Skeletal muscle satellite cell (primary cell): ENCODE measurements at regions not wholly inside any gene's neighbourhood (a gene's known extent, or its start where the extent isn't known, plus 50 kb on each side); places are given as distances from the start of the nearest gene placed in this dataset.
"Not testable (repeated sequence)": the region's sequence is repeated elsewhere in the genome, so short reads cannot be mapped to it uniquely, and the experiment has no call there.

ENCODE experiments used
- H3K27me3 ChIP-seq: 2 replicates; pipeline ENCODE4 v1.7.0; 2013; ENCODE audit warnings: low read length; ENCODE audit not compliant: control insufficient read depth, insufficient read depth
- H3K36me3 ChIP-seq: 2 replicates; pipeline ENCODE4 v1.7.0; 2013; ENCODE audit warnings: mild to moderate bottlenecking, control low read depth, low read length; ENCODE audit not compliant: insufficient read depth
- H3K4me1 ChIP-seq: 2 replicates; pipeline ENCODE4 v1.7.0; 2013; ENCODE audit warnings: low read length; ENCODE audit not compliant: control insufficient read depth, insufficient read depth
- H3K4me2 ChIP-seq: 2 replicates; pipeline ENCODE4 v1.7.0; 2013; ENCODE audit warnings: mild to moderate bottlenecking, low read length
- H3K4me3 ChIP-seq: 2 replicates; pipeline ENCODE4 v1.7.0; 2013; ENCODE audit warnings: low read length
- H3K9ac ChIP-seq: 2 replicates; pipeline ENCODE4 v1.7.0; 2013; ENCODE audit warnings: mild to moderate bottlenecking, low read depth, low read length, moderate library complexity
- H3K9me3 ChIP-seq: replicated peaks from 2 replicates; pipeline ENCODE4 v1.7.0; 2013; ENCODE audit warnings: mild to moderate bottlenecking, control low read depth, low read length

DNA sequence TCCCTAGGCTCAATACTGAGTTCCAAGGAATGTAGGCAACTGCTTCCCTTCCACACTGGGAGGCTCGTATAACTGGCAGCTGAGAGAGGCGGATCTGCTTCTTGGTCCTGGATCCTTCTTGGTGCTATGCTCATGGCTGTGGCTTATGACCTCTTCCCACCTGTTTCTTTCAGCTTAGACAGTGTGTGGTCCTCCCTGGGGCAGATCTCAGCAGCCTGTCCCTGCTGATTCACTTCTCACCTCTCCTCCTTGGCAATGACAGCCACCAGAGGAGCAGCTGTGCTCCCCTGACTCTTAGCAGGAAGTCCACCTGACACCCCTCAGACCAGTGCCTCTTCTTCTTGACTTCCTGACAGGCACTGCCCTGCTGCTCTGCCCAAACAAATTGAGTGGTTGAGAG, 75.1 kb upstream of the PTGFRN start:
- no peak overlapping the region for H3K4me2 ChIP-seq
- no peak overlapping the region for H3K4me3 ChIP-seq
- H3K9me3 ChIP-seq, result no peaks in the 10 kb centered on the region
- no peak overlapping the region for H3K9ac ChIP-seq
- H3K36me3 ChIP-seq, result no peaks in the 10 kb centered on the region
- H3K4me1 ChIP-seq, result no peaks in the 10 kb centered on the region
- H3K27me3 ChIP-seq, result peaks cover 23% of the 10 kb centered on the region

DNA sequence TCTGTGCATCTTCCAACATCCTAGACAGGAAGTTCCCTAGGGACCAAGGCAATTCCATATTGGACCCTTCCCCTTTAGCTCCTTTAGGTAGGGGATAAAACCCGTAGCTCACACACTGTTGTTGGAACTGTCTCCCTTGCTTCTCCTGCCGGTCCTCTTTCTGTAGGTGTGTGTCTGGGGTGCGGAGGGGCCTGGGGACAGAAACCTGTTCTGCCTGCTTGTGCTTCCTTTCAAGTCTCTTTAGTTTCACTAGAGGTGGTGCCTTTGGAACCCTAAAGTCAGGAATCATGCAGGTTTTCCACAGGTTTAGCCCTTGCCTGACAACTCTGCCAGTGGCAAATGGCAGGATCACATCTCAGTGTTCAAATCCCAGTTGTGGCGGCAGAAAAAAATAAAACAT, 74.6 kb upstream of the PTGFRN start:
- no peaks in the 10 kb centered on the region for H3K36me3 ChIP-seq
- no peaks in the 10 kb centered on the region for H3K9me3 ChIP-seq
- H3K9ac ChIP-seq, result no peak overlapping the region
- no peaks in the 10 kb centered on the region for H3K4me1 ChIP-seq
- H3K4me2 ChIP-seq, result no peak overlapping the region
- H3K27me3 ChIP-seq, result peaks cover 23% of the 10 kb centered on the region
- no peak overlapping the region for H3K4me3 ChIP-seq

DNA sequence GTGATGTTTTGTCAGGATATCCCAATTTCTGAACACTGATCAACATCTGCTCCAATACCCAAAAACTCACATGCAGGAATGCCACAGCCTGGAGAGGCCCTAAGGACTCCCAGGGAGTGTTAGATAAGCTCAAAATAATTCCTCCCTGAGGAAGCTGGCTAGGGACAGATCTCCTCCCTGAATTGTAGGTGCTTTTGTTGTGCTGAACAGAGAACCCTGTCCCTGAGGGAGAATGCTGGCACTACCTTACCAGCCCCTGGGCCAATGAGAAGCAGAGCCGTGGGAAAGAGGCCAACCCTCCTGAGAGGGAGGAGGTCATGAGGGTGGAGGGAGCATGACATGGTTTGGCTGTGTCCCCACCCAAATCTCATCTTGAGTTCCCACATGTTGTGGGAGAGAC, 73.6 kb upstream of the PTGFRN start:
- H3K4me3 ChIP-seq, result no peak overlapping the region
- H3K4me2 ChIP-seq, result no peak overlapping the region
- H3K4me1 ChIP-seq, result no peaks in the 10 kb centered on the region
- H3K36me3 ChIP-seq, result no peaks in the 10 kb centered on the region
- H3K27me3 ChIP-seq, result peaks cover 23% of the 10 kb centered on the region
- no peaks in the 10 kb centered on the region for H3K9me3 ChIP-seq
- H3K9ac ChIP-seq, result no peak overlapping the region

GRCh38 chr1:116841569-116842344, 68.0 kb upstream of the PTGFRN start:
- H3K4me1 ChIP-seq, result no peaks in the 10 kb centered on the region

GRCh38 chr1:116842654-116843053, 67.1 kb upstream of the PTGFRN start:
- Histone ChIP-seq H3K4me3 (no peak overlapping the region), H3K4me2 (no peak overlapping the region), H3K36me3 (no peaks in the 10 kb centered on the region)

More at GRCh38 chr1:116841569-116842344, 68.0 kb upstream of the PTGFRN start:
- H3K27me3 ChIP-seq, result peaks cover 5% of the 10 kb centered on the region
- no peaks in the 10 kb centered on the region for H3K9me3 ChIP-seq
- no peak overlapping the region for H3K9ac ChIP-seq
- H3K4me3 ChIP-seq, result no peak overlapping the region
- H3K36me3 ChIP-seq, result no peaks in the 10 kb centered on the region
- no peak overlapping the region for H3K4me2 ChIP-seq

DNA sequence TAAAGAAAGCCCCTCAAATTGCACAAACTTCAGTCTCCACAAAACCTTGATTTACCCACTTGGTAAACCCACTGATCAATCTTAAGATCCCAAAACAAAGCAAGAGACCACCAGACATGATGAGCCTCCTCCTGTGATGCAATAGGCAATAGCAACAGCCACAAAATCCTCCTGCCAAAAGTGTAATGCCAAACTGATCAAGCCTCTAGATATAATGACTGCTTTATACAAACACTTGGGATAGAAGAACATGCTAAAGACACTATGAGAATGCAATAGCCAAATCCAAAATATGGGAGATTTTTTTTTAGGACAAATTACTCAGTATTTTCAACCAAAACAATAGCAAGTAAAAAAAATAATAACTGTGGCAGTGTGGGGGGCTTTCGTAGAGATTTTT, 64.9 kb upstream of the PTGFRN start:
- Histone ChIP-seq H3K4me2 (no peak overlapping the region), H3K9ac (no peak overlapping the region), H3K4me3 (no peak overlapping the region), H3K9me3 (no peaks in the 10 kb centered on the region), H3K36me3 (no peaks in the 10 kb centered on the region), H3K4me1 (peaks cover 27% of the 10 kb centered on the region), H3K27me3 (no peaks in the 10 kb centered on the region)

More at GRCh38 chr1:116842654-116843053, 67.1 kb upstream of the PTGFRN start:
- peaks cover 5% of the 10 kb centered on the region for H3K27me3 ChIP-seq
- H3K4me1 ChIP-seq, result peaks cover 6% of the 10 kb centered on the region
- H3K9ac ChIP-seq, result no peak overlapping the region
- H3K9me3 ChIP-seq, result no peaks in the 10 kb centered on the region

DNA sequence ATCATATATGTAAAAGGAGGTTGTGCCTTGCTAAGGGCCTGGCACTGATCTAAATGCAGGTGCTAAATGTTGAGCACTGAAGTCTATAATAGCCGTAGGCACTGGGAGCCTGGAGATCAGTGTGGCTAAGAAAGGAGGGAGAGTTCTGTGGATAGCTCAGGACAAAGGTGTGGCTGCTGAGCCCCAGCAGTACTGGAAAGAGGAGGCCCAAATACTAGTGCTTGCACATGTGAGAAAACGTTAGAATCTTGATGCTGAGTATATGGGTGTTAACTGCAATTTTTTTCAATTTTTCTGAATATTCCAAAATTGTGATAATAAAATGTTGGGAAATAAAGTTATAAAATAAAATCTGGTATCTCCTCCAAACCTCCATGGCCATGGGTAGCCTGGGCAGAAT, 62.5 kb upstream of the PTGFRN start:
- H3K4me1 ChIP-seq, result peaks cover 37% of the 10 kb centered on the region

DNA sequence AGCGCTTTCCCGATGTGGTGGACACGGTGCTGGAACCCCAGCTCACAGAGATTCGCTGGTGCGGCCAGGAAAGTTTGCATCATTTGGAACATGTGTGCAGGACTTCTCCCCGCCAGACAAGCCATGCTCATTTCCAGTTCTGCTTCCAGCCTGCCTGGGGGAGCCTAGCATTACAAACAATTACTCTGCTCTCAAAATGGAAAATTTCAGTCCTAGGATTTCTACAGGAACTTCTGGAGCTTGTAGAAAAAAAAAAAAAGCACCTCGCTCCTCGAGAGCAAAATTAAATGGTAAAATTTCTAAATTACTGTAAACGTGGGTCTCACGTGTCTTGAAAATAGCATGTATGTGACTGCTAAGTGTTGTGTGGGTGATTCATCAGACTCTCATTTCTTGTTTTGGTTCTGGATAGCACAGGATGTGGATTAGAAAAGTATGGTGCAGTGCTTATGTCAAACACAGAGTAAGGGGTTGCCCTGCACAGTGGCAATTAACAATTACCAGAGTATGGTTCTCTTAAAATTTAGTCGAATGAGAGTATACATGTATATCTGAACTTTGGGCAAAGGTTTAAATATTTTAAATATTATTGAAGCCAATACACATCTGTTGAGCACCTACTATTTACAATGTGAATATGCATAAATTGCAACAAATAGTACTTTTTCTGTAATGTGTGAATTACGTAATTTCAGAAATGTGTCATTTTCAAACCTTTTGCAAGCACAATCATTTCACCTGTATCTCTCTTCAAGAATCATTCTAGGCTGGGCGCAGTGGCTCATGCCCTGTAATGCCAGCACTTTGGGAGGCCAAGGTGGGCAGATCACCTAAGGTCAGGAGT, 61.8 kb upstream of the PTGFRN start:
- Histone ChIP-seq H3K9ac (no peak overlapping the region), H3K4me2 (peak overlapping the region; percentile 52), H3K27me3 (no peaks in the 10 kb centered on the region), H3K36me3 (no peaks in the 10 kb centered on the region), H3K9me3 (no peaks in the 10 kb centered on the region), H3K4me3 (no peak overlapping the region), H3K4me1 (peaks cover 41% of the 10 kb centered on the region)

More for the DNA sequence above, 62.5 kb upstream of the PTGFRN start:
- no peaks in the 10 kb centered on the region for H3K36me3 ChIP-seq
- no peak overlapping the region for H3K9ac ChIP-seq
- no peaks in the 10 kb centered on the region for H3K27me3 ChIP-seq
- peak overlapping the region; percentile 52 for H3K4me2 ChIP-seq
- no peak overlapping the region for H3K4me3 ChIP-seq
- H3K9me3 ChIP-seq, result no peaks in the 10 kb centered on the region

DNA sequence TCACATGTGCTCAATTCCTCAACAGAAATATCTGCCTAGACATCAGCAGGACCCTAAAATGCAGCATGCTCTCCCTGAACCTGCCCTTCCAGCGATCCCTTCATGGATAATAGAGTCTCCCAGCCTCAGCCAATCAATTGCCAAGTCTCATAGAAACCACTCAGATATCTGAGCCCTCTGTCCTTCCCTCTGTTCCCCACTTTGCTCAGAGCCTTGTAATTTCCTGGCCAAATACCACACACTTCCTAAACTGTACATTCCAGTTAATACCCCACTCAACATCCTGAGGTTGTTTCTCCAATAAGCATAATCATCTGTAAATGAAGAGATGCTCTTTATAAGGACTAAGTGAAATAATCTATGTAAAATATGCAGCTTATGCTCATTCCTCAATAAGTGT, 59.3 kb upstream of the PTGFRN start:
- H3K4me2 ChIP-seq, result no peak overlapping the region
- no peak overlapping the region for H3K4me3 ChIP-seq
- H3K9me3 ChIP-seq, result no peaks in the 10 kb centered on the region
- peaks cover 66% of the 10 kb centered on the region for H3K4me1 ChIP-seq
- no peaks in the 10 kb centered on the region for H3K27me3 ChIP-seq
- H3K9ac ChIP-seq, result no peak overlapping the region
- no peaks in the 10 kb centered on the region for H3K36me3 ChIP-seq

DNA sequence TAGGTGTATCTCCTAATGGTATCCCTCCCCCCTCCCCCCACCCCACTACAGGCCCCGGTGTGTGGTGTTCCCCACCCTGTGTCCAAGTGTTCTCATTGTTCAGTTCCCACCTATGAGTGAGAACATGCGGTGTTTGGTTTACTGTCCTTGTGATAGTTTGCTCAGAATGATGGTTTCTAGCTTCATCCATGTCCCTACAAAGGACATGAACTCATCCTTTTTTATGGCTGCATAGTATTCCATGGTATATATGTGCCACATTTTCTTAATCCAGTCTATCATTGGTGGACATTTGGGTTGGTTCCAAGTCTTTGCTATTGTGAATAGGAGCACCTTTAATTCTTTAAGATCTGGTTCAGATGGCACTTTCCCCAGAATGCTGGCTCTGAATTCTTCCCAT, 58.5 kb upstream of the PTGFRN start:
- not testable (repeated sequence) for H3K9ac ChIP-seq, H3K36me3 ChIP-seq, H3K4me3 ChIP-seq, H3K27me3 ChIP-seq, H3K4me2 ChIP-seq, H3K9me3 ChIP-seq
- peaks cover 73% of the 10 kb centered on the region for H3K4me1 ChIP-seq

- H3K9ac ChIP-seq, result no peak overlapping the region
- no peaks in the 10 kb centered on the region for H3K36me3 ChIP-seq
- H3K4me2 ChIP-seq, result no peak overlapping the region
- peaks cover 75% of the 10 kb centered on the region for H3K4me1 ChIP-seq
- no peaks in the 10 kb centered on the region for H3K27me3 ChIP-seq
- no peak overlapping the region for H3K4me3 ChIP-seq
- H3K9me3 ChIP-seq, result no peaks in the 10 kb centered on the region
Observed at GRCh38 chr1:116851846-116852245, 57.9 kb upstream of the PTGFRN start.
